GM18507 (cell line): ENCODE measurements at regions not wholly inside any gene's neighbourhood (a gene's known extent, or its start where the extent isn't known, plus 50 kb on each side); places are given as distances from the start of the nearest gene placed in this dataset.

Experiments
- DNase-seq: peaks from one replicate; pipeline ENCODE4 v3.0.0; 2011; ENCODE audit warnings: low read depth; ENCODE audit not compliant: insufficient read length; ENCODE audit errors: extremely low spot score
- FAIRE-seq: peaks from 2 replicates; lab custom pipeline; 2011; peaks lifted over from hg19 to GRCh38; lab: Jason Lieb, UNC

DNA sequence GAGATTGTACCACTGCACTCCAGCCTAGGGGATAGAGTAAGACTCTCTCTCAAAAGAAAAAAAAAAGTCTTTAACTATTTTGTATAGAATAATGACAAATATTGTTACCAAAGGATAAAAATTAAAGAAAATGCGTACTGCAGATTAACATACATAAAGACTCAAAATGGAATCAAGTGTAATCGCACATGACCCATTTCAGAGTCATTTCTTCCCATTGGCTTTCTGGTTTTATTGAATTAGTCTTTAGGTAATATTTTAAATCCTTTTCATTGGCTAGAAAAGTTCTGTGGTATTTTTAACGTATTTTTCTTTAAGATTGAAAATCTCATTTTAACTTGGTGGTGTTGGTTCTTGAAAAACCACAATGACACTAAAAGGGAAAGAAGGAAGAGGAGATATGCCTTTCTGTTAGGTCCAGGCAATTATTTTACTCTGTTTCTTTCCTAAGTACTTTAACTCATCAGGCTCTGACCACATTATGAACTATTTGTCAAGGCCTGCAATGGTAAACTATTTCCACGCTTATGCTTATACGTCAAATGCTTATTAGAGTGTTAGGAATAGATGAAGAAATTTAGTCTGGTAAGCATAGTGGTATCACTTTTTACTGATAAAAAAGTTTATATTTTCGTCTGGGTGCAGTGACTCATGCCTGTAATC, 52.3 kb downstream of the PLEKHG1 start:
- FAIRE-seq (peak; percentile 36), DNase-seq (no peak)

DNA sequence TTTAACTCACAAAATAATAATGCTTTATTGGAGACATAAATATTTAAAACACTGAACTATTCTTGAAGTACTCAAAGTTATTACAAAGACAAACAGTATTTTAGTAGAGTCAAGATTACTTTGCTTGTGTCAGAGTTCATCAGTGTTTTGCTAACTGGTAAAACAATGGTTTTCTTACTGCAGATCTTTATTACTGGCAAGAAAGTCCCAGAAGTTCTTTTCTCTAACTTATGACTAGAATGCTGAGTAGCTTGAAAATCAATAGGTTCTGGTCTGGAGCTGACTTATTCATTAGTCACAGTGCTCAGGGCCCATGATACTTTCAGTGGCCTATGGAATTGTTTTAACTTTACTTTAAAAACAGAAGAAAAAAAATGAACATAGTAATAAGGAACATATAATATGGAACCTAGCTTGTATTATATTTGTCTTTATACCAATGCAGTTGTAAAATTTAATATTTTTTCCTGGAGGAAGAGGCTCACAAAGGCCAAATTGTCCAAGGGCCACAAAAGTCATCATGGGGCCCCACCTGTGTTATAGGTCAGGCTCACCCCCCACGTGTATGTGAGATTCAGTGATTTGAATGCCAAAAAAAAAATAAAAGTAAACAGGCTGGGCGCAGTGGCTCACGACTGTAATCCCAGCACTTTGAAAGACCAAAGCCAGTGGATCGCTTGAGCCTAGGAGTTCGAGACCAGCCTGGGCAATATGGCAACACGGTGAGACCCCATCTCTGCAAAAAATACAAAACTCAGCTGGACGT, 53.3 kb downstream of the PLEKHG1 start:
- FAIRE-seq, result no peak

DNA sequence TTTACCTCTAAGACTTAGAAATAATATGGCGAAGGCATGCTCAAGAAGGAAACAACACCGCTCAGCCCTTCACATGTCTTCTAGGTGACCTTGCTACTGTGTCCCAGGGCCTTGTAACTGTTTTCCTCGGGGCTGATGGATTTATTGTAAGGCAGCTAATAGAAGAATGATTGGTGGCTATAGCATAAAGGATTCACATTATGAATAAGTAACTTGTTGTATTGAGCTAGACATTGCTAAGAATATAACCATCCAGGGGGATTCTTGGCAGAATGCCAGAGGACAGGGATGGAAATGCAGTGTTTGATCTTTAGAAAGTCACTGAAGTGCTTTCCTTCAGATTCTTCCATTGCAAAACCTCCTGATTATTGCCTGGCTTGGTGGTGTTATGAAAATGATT, 54.9 kb downstream of the PLEKHG1 start:
- no peak for FAIRE-seq
- no peak for DNase-seq

More for the DNA sequence above, 53.3 kb downstream of the PLEKHG1 start:
- no peak for DNase-seq

DNA sequence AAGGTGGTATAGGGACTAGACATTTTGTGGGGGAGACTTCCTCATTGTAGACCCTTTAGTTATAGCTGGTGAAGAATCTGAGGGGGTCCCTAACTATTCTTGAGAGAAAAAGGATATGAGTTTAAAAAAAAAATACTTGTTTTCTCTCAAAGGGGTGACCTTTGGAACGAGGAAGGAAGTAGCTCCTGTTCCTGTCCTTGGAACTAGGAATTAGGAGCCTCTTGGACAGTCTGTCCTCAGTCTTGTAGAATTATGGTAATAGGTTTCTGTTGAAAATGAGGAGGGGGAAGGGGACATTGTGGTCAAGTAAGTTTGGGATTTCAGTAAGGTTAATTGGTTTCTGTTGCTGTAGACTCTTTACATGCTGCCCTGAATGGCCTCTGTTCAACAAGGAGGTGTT, 56.5 kb downstream of the PLEKHG1 start:
- FAIRE-seq, result no peak
- no peak for DNase-seq

DNA sequence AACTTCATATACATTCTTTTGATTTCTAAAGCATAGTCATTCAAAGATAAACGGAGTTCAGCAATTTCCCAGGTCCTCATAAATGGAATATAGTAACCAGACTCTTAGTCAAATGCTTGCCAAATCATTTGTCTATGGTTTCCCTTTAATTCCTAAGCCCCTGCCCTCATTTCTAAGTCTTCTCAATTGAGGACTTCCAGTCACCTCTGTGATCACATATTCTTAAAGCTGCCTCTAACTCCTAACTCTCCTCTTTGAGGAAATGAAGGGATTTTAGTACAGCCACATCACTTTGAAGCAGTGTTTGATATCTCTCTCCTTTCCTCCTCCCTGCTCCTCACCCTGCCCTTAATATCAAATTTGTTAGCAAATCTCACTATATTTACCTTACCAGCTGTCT, 58.7 kb downstream of the PLEKHG1 start:
- FAIRE-seq, result no peak

DNA sequence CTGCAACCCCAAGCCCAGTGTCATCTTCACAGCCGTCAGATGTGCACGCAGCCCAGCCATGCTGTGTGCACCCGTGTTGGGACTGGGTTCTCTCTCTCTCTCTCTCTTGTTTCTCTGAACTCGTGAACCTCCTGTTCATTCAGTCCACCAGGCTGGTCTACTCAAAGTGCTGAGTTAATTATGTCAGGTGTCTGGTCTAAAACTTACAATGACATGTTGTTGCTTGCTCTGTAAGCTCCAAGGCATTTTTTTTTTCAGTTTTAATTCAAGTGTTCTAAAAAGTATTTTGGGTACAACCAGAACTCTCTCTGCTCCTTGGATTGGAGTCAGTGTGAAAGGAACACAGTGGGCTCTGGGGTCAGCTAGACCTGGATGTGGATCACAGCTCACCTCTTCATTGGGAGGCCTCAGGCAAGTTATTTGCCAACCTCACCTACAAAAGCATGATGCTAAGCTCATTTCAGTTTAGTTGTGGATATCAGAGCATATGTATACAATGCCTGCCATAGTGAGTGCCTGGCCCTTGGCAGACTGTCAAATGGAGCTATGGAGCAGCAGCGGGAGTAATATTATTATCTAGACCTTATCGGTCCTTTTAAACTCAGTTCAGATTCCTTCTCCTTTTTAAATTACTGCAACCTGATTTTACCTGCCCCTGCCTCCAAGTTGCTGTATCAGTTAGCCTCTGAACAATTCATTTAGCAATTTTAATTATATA, 59.5 kb downstream of the PLEKHG1 start:
- FAIRE-seq (no peak), DNase-seq (no peak)

More for the DNA sequence above, 58.7 kb downstream of the PLEKHG1 start:
- no peak for DNase-seq

DNA sequence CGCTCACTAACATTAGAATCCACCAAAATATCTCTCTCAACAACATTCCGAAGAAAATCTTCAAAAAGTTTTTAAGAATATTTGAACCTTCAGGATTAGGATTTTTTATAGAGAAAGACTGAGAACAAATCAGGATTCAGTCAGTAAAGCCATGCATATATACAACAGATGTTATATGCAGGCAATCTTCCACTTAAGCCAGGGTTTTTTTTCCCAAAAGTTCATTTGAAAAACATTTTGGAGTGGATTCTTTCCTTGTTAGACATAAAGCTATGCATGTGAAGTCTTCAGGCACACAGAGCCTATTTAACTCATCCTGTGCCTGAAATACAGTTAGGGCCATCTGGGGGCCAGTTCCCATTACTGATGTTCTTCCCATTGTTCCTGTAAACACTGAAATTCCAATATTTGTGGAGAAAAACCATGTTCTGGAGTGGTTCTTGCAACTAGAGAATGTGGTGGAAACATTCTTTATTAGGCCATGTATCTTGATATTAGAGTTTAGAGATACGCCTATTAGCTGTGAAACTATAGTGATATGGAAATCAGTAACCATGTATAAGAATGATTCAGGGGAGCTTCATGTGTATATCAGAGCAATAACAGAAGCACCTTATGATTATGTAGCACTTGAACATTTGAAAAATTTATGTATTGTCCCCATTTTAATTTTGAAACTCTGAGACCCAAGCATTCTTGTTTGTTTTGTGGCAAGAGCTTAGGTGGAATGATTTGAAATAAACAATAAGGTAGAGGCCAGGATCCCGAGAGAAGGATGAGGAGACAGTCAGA, 61.7 kb downstream of the PLEKHG1 start:
- DNase-seq (no peak), FAIRE-seq (no peak)

DNA sequence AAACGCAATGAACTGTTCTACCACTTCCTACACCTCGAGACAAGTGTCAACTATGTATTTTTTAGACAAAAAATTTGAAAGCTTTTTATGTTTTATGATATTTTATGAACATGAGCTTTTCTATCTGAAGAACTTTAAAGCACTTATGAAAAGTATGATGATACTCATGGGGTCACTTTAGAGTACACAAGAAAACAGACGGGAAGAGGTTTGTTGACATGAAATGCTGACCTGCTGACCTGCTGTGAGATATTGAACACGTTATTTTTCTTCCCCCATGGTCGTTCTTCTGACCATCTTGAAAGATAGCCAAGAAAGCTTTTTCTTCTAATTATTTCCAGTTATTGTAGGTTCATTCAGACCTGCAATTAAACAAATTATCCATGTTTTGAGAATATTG, 63.1 kb downstream of the PLEKHG1 start:
- DNase-seq (no peak), FAIRE-seq (no peak)

DNA sequence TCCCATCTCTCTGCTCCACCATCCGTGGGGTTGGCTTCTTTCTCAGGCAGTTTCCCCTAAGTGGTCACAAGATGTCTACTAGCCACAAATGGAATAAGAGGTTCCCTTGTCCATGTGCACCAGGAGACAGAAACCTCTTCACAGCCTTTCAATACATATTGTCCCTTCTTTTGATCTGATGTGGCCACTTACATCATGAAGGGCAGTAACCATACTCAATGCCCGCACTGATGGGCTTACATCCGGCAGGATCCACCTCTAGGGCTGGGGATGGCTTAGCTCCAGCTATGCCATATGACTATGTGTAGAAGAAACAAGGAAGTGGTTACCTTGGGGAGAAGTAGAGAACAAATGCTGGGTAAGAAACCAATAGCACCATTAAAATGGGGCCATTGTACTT, 64.4 kb downstream of the PLEKHG1 start:
- no peak for DNase-seq
- no peak for FAIRE-seq

DNA sequence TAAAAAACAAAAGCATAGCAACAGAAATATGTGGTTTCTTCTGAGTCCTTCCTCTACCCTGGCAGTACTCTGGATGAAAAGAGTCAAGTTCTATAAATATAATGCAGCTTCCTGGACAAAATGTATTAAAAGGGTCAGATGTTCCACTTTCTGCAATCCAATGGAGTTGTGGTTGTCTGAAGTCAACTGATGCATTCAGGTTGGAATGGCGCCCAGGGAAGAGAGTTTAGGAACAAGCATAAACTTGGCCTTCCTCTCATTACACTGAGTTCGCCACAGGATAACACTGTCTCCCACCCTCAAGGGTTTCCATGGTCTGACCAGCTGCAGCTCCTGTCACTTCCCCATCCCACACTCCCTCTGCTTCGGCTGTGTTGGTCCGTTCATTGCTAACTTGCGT, 66.4 kb downstream of the PLEKHG1 start:
- no peak for DNase-seq
- no peak for FAIRE-seq

DNA sequence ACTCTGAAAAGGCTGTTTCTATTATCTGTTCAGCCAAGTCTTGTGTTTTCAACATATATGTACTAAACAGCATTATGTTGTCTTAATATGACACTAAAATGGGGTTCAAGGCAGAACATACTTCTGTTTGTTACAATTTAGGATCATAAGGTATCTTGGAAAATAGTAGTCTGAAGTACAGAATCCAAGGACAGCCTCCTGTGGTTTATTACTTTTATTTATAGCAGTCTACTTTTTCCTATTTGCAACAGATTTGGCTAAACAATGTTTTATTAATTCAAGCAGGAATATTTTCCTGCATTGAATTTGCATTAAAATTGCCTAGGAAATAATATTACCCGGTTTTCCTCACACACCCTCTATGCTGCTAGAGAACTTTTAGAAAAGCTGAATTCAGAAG, 67.7 kb downstream of the PLEKHG1 start:
- FAIRE-seq, result no peak

DNA sequence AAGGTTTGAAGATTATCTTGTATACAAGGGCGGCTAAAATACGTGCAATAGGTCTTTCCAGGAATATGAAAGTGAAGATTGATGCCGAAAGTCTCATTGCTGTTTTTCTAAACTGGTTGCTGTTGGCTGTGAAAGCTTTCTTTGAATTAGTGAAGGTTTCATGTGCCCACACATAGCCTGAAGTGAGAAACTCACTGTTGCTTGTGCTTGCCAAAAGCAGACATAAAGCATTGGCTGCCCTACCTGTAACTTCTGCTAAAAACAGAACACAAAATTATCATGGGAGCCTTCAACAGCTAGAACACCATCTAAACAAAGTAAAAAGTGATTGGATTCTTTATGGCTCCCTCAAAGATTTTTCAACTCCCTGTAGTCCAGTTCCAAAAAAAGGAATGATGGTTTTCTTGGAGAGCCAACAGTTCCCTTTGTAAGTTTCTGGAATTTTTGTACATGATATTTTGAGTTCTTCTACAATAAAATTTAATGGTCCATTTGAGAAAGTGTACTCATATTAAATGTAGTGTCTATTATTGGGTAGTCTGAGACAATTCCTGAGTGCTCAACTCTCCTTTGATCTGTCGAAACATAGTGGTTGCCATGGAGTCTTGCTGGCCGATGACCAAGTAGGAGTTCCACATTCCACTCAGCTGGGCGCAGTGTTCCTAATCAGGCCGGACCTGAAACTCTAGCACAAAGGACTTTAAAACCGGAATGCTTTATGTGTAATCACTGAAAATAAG, 68.5 kb downstream of the PLEKHG1 start:
- FAIRE-seq (peak; percentile 60), DNase-seq (no peak)

More for the DNA sequence above, 67.7 kb downstream of the PLEKHG1 start:
- no peak for DNase-seq

DNA sequence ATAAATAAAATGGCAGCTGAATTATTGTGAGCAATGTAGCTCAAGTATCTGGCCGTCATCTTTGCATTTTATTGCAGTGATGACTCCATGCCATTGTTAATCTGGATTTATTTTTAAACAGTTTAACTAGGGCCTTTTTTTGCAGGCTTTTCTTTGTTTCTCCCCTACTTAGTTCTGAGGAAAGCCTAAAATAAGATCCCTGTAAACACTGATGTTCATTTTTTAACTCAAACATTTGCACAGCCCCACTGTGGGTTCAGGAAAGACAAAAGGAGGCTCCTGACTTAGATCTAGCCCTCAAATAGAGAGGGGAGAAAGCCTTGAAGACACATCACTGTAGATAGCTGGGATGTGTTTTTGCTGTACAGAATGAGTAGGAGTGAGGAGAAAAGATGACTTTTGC, 69.2 kb downstream of the PLEKHG1 start:
- FAIRE-seq (no peak), DNase-seq (no peak)

DNA sequence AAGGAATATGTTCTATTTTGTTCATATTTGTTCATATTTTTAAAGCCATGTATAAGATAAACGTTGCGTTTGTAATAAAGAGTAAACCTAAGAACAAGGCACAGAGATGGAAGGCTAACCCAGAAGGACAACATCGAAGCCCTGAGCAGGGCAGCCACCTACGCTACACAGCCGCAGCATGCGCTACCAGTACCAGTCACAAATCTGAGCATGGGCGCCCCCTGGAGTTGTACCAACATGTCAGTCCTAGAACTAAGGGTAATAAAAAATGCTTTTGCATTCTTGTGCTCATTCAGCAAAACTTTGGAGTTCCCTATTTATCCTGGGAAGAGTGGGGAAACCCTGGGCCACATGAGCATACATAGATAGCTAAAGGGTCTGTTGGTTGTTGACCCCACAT, 70.6 kb downstream of the PLEKHG1 start:
- DNase-seq, result no peak
- no peak for FAIRE-seq

DNA sequence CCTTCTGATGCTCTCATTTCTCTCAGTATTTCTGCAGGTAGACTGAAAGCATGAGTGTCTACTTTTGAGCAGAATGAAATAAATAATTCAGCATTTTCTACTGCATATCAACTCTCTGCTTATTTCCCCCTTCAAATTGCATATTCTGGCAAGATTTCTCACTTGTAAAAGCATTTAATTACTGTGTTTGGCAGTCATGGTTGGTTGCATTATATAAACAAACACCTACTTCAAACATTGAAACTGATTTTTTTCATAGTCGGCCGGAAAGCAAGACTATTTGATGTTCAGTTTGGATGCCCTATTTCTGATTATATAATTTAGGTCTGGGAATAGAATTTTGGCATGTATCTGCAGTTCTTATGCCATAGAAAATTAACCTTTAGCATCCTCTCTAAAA, 73.1 kb downstream of the PLEKHG1 start:
- FAIRE-seq, result no peak

DNA sequence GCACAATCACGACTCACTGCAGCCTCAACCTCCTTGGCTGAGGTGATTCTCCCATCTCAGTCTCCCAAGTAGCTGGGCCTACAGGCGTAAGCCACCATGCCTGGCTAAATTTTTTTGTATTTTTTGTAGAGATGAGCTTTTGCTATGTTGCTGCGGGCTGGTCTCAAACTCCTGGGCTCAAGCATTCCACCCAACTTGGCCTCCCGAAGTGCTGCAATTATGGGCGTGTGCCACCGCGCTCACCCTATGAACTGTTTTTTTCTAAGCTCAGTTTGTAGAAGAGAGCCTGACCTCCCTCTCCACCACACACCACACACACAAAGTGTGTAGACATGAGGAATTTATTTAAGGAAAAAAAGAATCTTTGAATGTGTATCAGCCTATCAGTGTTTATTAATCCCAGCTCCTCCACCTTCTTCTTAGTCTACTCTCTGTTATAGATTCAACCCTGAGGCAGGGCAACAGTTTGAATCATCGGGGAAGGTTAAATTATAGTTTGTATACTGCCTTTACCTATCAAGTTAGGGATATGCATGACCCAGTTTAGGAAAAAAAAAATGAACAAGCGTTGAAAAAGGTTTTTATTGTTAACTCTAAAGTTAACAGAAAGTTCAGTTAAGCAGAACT, 74.1 kb downstream of the PLEKHG1 start:
- DNase-seq (no peak), FAIRE-seq (no peak)

More for the DNA sequence above, 73.1 kb downstream of the PLEKHG1 start:
- DNase-seq, result no peak

DNA sequence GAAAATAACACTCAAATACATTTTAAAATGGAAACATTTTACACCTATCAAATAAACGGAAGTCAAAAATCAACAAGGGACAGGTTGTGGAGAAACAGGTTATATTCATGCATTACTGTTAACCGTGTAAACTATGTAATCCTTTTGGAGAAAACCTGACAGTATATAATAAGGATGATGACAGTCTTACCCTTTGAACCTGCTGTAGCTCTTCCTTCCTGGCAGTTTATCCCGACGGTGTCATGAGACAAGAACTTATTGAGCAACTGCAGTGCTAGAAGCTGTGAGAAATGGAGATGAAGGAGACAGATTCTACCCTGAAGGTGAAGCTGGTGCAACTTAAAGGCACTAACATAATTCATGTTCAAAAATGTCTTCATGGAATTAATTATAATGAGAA, 76.7 kb downstream of the PLEKHG1 start:
- DNase-seq (no peak), FAIRE-seq (no peak)

DNA sequence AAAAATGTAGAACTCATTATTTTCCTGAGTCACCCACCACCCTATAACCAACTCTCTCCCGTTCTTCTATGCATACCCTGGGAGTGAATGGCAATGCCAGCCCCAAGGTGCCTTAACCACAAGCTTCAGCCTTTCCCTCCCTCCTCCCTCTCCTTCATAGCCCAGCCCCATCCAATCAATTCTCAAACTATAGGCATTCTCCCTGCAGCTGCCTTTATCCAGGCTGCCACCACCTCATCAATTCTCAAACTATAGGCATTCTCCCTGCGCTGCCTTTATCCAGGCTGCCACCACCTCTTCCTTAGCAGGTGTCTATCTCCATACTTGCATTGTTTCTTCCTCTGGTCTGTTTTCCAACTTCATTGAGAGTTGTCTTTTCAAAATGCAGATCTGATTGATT, 77.1 kb downstream of the PLEKHG1 start:
- DNase-seq (no peak), FAIRE-seq (no peak)

DNA sequence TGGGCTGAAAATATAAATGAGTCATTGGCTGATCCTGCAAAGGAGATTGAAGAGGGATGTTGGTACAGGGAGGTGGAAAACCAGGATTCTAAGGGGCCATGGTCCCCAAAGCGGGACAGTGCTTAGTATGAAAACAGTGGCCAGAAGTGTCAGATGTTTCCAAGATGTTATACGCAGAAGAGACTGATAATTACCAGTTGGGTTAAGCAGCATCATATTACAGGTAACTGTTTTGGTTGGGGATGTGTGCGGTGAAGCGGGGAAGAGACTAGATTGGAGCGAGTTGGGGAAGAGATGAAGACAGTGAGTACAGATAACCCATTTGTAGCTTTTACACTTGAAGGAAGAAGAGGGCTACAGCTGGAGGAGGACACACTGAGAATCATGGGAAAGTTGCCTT, 80.8 kb downstream of the PLEKHG1 start:
- FAIRE-seq (no peak), DNase-seq (no peak)
